GM10248 (cell line): ENCODE measurements at regions not wholly inside any gene's neighbourhood (a gene's known extent, or its start where the extent isn't known, plus 50 kb on each side); places are given as distances from the start of the nearest gene placed in this dataset.

Experiments
- CTCF ChIA-PET: fragments of 300-600 bp; sonication (Branson Sonifier 250); formaldehyde crosslinking; extraction: SDS; loops from one replicate; lab custom pipeline; 2021; ENCODE audit warnings: antibody characterized with exemption; lab: Yijun Ruan, JAX
- POLR2A ChIA-PET: fragments of 350-650 bp; sonication (Branson Sonifier 250); formaldehyde crosslinking; extraction: SDS; loops from one replicate; lab custom pipeline; 2020; ENCODE audit warnings: antibody characterized with exemption; lab: Yijun Ruan, JAX
- DNase-seq: peaks from one replicate; pipeline ENCODE4 v3.0.0; 2012; ENCODE audit errors: extremely low spot score
- CTCF ChIP-seq: IDR thresholded peaks from 2 replicates; pipeline ENCODE4 v1.5.1; 2012; ENCODE audit warnings: mild to moderate bottlenecking, low read depth; ENCODE audit errors: extremely low read depth, missing control alignments, control extremely low read depth

GRCh38 chr12:124726596-124727263 is 136.9 kb downstream of the SCARB1 start:
- POLR2A ChIA-PET = no interaction called here
- TF ChIP-seq CTCF = no peak
- DNase-seq = no peak
- CTCF ChIA-PET = no interaction called here

GRCh38 chr12:124725597-124726237 is 137.9 kb downstream of the SCARB1 start:
- TF ChIP-seq CTCF = no peak
- DNase-seq = no peak
- POLR2A ChIA-PET = no interaction called here
- CTCF ChIA-PET = no interaction called here

DNA sequence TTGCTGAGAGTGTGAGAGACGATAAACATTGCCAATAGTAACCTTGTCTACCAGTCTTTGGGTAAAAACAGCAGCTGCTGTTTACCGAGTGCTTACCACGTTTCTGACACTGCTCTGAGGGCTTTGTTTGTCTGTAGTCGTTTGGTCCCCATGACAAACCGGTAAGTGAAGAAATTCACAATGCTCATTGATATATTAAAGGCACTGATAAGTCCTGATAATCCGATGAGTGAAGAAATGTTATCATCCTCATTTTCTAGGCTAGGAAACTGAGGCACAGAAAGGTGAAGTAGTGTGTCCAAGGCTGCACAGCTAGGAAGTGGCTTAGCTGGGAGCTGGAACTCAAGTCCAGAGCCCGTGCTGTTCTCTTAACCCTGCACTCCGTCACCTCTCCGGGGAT is 138.6 kb downstream of the SCARB1 start:
- no peak for DNase-seq
- ChIA-PET POLR2A (no interaction called here), CTCF (no interaction called here)
- TF ChIP-seq CTCF = no peak

- no peak for TF ChIP-seq CTCF
- DNase-seq = no peak
- ChIA-PET CTCF (interaction anchor here (1.2 kb wide), 1 partner anchor 8 kb away, joined by 3 read pairs; no protein-coding TSS in a partner anchor), POLR2A (no interaction called here)
These were observed 140.8 kb downstream of the SCARB1 start for GRCh38 chr12:124722878-124723277.

- CTCF ChIA-PET = interaction anchor here (0.9 to 1.2 kb wide), 2 partner anchors 10 to 81 kb away, joined by 3 read pairs; no protein-coding TSS in a partner anchor
- POLR2A ChIA-PET = no interaction called here
- no peak for DNase-seq
- no peak for TF ChIP-seq CTCF
These were observed 142.0 kb downstream of the SCARB1 start for GRCh38 chr12:124721501-124722162.

DNA sequence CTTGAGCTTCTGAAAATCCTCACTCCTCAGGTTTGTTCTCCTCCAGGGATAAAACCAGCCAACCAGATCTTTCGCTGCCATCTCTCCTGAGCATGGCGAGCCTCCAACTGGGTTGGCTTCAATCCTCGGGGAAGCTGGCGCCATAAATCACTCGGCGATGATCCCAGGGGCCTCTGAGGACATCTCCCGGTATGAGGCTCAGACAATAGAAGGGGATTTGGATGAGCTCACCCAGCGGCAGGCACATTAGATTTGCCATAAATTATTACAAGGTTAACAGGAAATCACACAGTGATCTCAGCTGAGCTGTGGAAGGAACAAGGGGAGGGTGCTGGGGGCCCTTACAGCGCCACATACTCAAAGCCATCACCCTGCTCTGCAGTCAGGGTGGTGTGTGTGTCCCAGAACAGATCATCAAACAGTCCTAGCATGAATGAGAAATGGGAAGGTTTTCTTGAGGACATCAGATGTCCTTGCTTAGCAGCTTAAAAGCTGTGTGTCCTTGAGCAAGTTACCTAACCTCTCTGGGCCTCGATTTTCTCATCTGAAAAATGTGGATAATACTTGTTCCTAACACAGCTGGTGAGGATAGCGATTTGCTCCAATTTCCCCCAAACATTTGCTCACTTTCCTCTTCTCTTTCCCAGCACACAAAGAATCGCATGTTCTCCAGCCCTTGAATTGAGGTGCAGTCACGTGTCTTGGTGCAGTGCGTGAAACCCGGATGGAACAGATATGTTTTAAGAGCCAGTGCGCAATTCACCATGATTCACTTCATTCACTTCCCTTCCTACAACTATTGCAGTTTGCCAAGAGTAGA is 142.8 kb downstream of the SCARB1 start:
- ChIA-PET POLR2A (no interaction called here), CTCF (interaction anchor here (0.8 to 1.0 kb wide), 3 partner anchors 14 to 80 kb away, joined by 3 to 5 read pairs (median 3); no protein-coding TSS in a partner anchor)
- TF ChIP-seq CTCF = no peak
- DNase-seq = no peak
